ENCODE measurements at regions not wholly inside any gene's neighbourhood (a gene's known extent, or its start where the extent isn't known, plus 50 kb on each side); places are given as distances from the start of the nearest gene placed in this dataset.

- Mint-ChIP-seq H3K36me3 (ENCODE audit: low read depth) (no peaks in the 10 kb centered on the region), H3K27ac (no peak overlapping the region), H3K4me1 (ENCODE audit: low read depth) (no peaks in the 10 kb centered on the region), H3K9me3 (peaks cover 4% of the 10 kb centered on the region), H3K27me3 (ENCODE audit: low read depth) (peaks cover 2% of the 10 kb centered on the region), H3K4me3 (no peak overlapping the region)
- intact Hi-C loops (cut with micrococcal nuclease), result no loop called here
- CTCF ChIA-PET, result no interaction called here
- no peak for DNase-seq
Observed at GRCh38 chr3:43795491-43795890, 104.8 kb downstream of the ABHD5 start.

GRCh38 chr3:43796041-43796596, 105.4 kb downstream of the ABHD5 start:
- no peak overlapping the region for H3K4me3 Mint-ChIP-seq
- H3K9me3 Mint-ChIP-seq, result peaks cover 6% of the 10 kb centered on the region
- H3K27ac Mint-ChIP-seq, result no peak overlapping the region
- peaks cover 2% of the 10 kb centered on the region for H3K27me3 Mint-ChIP-seq (ENCODE audit: low read depth)
- H3K36me3 Mint-ChIP-seq (ENCODE audit: low read depth), result no peaks in the 10 kb centered on the region
- CTCF ChIA-PET, result no interaction called here
- no peaks in the 10 kb centered on the region for H3K4me1 Mint-ChIP-seq (ENCODE audit: low read depth)
- no peak for DNase-seq
- intact Hi-C loops (cut with micrococcal nuclease), result no loop called here

GRCh38 chr3:43797794-43798193, 107.1 kb downstream of the ABHD5 start:
- Mint-ChIP-seq H3K4me1 (ENCODE audit: low read depth) (no peaks in the 10 kb centered on the region), H3K36me3 (ENCODE audit: low read depth) (no peaks in the 10 kb centered on the region), H3K27me3 (ENCODE audit: low read depth) (peaks cover 8% of the 10 kb centered on the region), H3K27ac (no peak overlapping the region), H3K4me3 (no peak overlapping the region), H3K9me3 (peaks cover 8% of the 10 kb centered on the region)
- CTCF ChIA-PET, result no interaction called here
- no peak for DNase-seq
- intact Hi-C loops (cut with micrococcal nuclease), result no loop called here

GRCh38 chr3:43810797-43811196, 120.1 kb downstream of the ABHD5 start:
- CTCF ChIA-PET, result no interaction called here
- no peaks in the 10 kb centered on the region for H3K36me3 Mint-ChIP-seq (ENCODE audit: low read depth)
- no peaks in the 10 kb centered on the region for H3K9me3 Mint-ChIP-seq
- intact Hi-C loops (cut with micrococcal nuclease), result no loop called here
- no peak overlapping the region for H3K4me3 Mint-ChIP-seq
- H3K27me3 Mint-ChIP-seq (ENCODE audit: low read depth), result peaks cover 14% of the 10 kb centered on the region
- no peak for DNase-seq
- no peak overlapping the region for H3K27ac Mint-ChIP-seq
- no peaks in the 10 kb centered on the region for H3K4me1 Mint-ChIP-seq (ENCODE audit: low read depth)

GRCh38 chr3:43814461-43814860, 123.7 kb downstream of the ABHD5 start:
- CTCF ChIA-PET, result interaction anchor here (0.9 kb wide), 1 partner anchor 22 kb away, joined by 3 read pairs; no protein-coding TSS in a partner anchor
- no peak for DNase-seq

GRCh38 chr3:43816372-43816771, 125.6 kb downstream of the ABHD5 start:
- Mint-ChIP-seq H3K36me3 (ENCODE audit: low read depth) (no peaks in the 10 kb centered on the region), H3K27me3 (ENCODE audit: low read depth) (peaks cover 3% of the 10 kb centered on the region), H3K27ac (no peak overlapping the region), H3K4me3 (no peak overlapping the region), H3K4me1 (ENCODE audit: low read depth) (no peaks in the 10 kb centered on the region), H3K9me3 (no peaks in the 10 kb centered on the region)
- DNase-seq, result no peak
- CTCF ChIA-PET, result no interaction called here
- intact Hi-C loops (cut with micrococcal nuclease), result no loop called here

More at GRCh38 chr3:43814461-43814860, 123.7 kb downstream of the ABHD5 start:
- Mint-ChIP-seq H3K4me1 (ENCODE audit: low read depth) (no peaks in the 10 kb centered on the region), H3K36me3 (ENCODE audit: low read depth) (no peaks in the 10 kb centered on the region), H3K27ac (no peak overlapping the region), H3K27me3 (ENCODE audit: low read depth) (peaks cover 3% of the 10 kb centered on the region), H3K9me3 (no peaks in the 10 kb centered on the region), H3K4me3 (no peak overlapping the region)
- intact Hi-C loops (cut with micrococcal nuclease), result no loop called here

- no peak for DNase-seq
Observed at GRCh38 chr3:43817064-43817463, 126.3 kb downstream of the ABHD5 start.

GRCh38 chr3:43817825-43818224, 127.1 kb downstream of the ABHD5 start:
- CTCF ChIA-PET, result interaction anchor here (0.6 kb wide), 1 partner anchor 381 kb away, joined by 3 read pairs; no protein-coding TSS in a partner anchor
- Mint-ChIP-seq H3K4me1 (ENCODE audit: low read depth) (no peaks in the 10 kb centered on the region), H3K4me3 (no peak overlapping the region), H3K36me3 (ENCODE audit: low read depth) (no peaks in the 10 kb centered on the region), H3K27me3 (ENCODE audit: low read depth) (peaks cover 3% of the 10 kb centered on the region), H3K9me3 (no peaks in the 10 kb centered on the region), H3K27ac (no peak overlapping the region)
- intact Hi-C loops (cut with micrococcal nuclease), result no loop called here
- DNase-seq, result peak; percentile 38

More at GRCh38 chr3:43817064-43817463, 126.3 kb downstream of the ABHD5 start:
- Mint-ChIP-seq H3K27me3 (ENCODE audit: low read depth) (peaks cover 3% of the 10 kb centered on the region), H3K4me3 (no peak overlapping the region), H3K4me1 (ENCODE audit: low read depth) (no peaks in the 10 kb centered on the region), H3K36me3 (ENCODE audit: low read depth) (no peaks in the 10 kb centered on the region), H3K27ac (no peak overlapping the region), H3K9me3 (no peaks in the 10 kb centered on the region)
- CTCF ChIA-PET, result no interaction called here
- intact Hi-C loops (cut with micrococcal nuclease), result no loop called here

- no peak overlapping the region for H3K27ac Mint-ChIP-seq
- no peak overlapping the region for H3K4me3 Mint-ChIP-seq
- peaks cover under 1% of the 10 kb centered on the region for H3K27me3 Mint-ChIP-seq (ENCODE audit: low read depth)
- H3K4me1 Mint-ChIP-seq (ENCODE audit: low read depth), result no peaks in the 10 kb centered on the region
- H3K9me3 Mint-ChIP-seq, result no peaks in the 10 kb centered on the region
- no peaks in the 10 kb centered on the region for H3K36me3 Mint-ChIP-seq (ENCODE audit: low read depth)
- intact Hi-C loops (cut with micrococcal nuclease), result no loop called here
- no peak for DNase-seq
- CTCF ChIA-PET, result no interaction called here
Observed at GRCh38 chr3:43818229-43818628, 127.5 kb downstream of the ABHD5 start.

GRCh38 chr3:43838009-43838758, 147.4 kb downstream of the ABHD5 start:
- Mint-ChIP-seq H3K4me1 (ENCODE audit: low read depth) (no peaks in the 10 kb centered on the region), H3K27me3 (ENCODE audit: low read depth) (peaks cover 12% of the 10 kb centered on the region), H3K9me3 (peaks cover 6% of the 10 kb centered on the region), H3K27ac (no peak overlapping the region), H3K36me3 (ENCODE audit: low read depth) (peaks cover 5% of the 10 kb centered on the region), H3K4me3 (no peak overlapping the region)
- CTCF ChIA-PET, result interaction anchor here (0.6 to 1.1 kb wide), 2 partner anchors 14 to 124 kb away, joined by 3 to 4 read pairs; no protein-coding TSS in a partner anchor
- intact Hi-C loops (cut with micrococcal nuclease), result no loop called here
- no peak for DNase-seq

- H3K4me3 Mint-ChIP-seq, result no peak overlapping the region
- no peak for DNase-seq
- peaks cover 6% of the 10 kb centered on the region for H3K9me3 Mint-ChIP-seq
- CTCF ChIA-PET, result interaction anchor here (0.6 to 1.1 kb wide), 2 partner anchors 13 to 124 kb away, joined by 3 to 4 read pairs; no protein-coding TSS in a partner anchor
- peaks cover 5% of the 10 kb centered on the region for H3K36me3 Mint-ChIP-seq (ENCODE audit: low read depth)
- peaks cover 17% of the 10 kb centered on the region for H3K27me3 Mint-ChIP-seq (ENCODE audit: low read depth)
- no peak overlapping the region for H3K27ac Mint-ChIP-seq
- intact Hi-C loops (cut with micrococcal nuclease), result no loop called here
- H3K4me1 Mint-ChIP-seq (ENCODE audit: low read depth), result no peaks in the 10 kb centered on the region
Observed at GRCh38 chr3:43838877-43839276, 148.1 kb downstream of the ABHD5 start.

GRCh38 chr3:43843386-43843785, 152.6 kb downstream of the ABHD5 start:
- Mint-ChIP-seq H3K4me1 (ENCODE audit: low read depth) (no peaks in the 10 kb centered on the region), H3K27me3 (ENCODE audit: low read depth) (peaks cover 23% of the 10 kb centered on the region), H3K9me3 (peaks cover 27% of the 10 kb centered on the region), H3K36me3 (ENCODE audit: low read depth) (peaks cover under 1% of the 10 kb centered on the region), H3K4me3 (no peak overlapping the region), H3K27ac (no peak overlapping the region)
- CTCF ChIA-PET, result interaction anchor here (1.1 kb wide), 1 partner anchor 12 kb away, joined by 4 read pairs; no protein-coding TSS in a partner anchor
- intact Hi-C loops (cut with micrococcal nuclease), result no loop called here
- no peak for DNase-seq

- intact Hi-C loops (cut with micrococcal nuclease), result no loop called here
- Mint-ChIP-seq H3K36me3 (ENCODE audit: low read depth) (peaks cover 1% of the 10 kb centered on the region), H3K27ac (no peak overlapping the region), H3K4me3 (no peak overlapping the region), H3K9me3 (peaks cover 30% of the 10 kb centered on the region), H3K4me1 (ENCODE audit: low read depth) (no peaks in the 10 kb centered on the region), H3K27me3 (ENCODE audit: low read depth) (peaks cover 23% of the 10 kb centered on the region)
- CTCF ChIA-PET, result interaction anchor here (1.1 to 1.2 kb wide), 2 partner anchors 11 kb away, joined by 4 to 5 read pairs; no protein-coding TSS in a partner anchor
- no peak for DNase-seq
Observed at GRCh38 chr3:43844757-43845156, 154.0 kb downstream of the ABHD5 start.

All from activated naive CD4-positive, alpha-beta T cell treated with anti-CD3 and anti-CD28 coated beads for 36 hours (primary cell).